ENCODE measurements at regions not wholly inside any gene's neighbourhood (a gene's known extent, or its start where the extent isn't known, plus 50 kb on each side); places are given as distances from the start of the nearest gene placed in this dataset.

DNA sequence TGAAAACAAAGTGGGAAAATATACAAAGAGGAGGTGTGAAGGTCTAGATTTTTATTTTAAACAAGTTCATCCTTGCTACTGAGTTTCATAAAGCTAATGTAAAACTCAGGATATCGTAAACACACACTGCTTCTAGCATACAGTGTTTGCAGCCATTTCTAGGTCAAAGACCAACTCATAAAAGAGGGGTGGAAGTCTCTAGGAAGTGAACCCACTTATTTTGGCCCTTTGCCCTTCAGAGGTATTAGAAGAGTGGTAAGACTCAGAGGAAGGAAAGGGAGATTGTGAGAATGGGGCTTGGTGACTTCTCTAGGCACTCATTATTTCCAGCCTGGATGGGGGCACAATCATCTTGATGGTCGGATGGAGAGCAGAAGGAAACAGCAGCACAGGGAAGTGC lies 91.2 kb downstream of the TNFSF18 start:
- TF ChIP-seq, protein P1, sequence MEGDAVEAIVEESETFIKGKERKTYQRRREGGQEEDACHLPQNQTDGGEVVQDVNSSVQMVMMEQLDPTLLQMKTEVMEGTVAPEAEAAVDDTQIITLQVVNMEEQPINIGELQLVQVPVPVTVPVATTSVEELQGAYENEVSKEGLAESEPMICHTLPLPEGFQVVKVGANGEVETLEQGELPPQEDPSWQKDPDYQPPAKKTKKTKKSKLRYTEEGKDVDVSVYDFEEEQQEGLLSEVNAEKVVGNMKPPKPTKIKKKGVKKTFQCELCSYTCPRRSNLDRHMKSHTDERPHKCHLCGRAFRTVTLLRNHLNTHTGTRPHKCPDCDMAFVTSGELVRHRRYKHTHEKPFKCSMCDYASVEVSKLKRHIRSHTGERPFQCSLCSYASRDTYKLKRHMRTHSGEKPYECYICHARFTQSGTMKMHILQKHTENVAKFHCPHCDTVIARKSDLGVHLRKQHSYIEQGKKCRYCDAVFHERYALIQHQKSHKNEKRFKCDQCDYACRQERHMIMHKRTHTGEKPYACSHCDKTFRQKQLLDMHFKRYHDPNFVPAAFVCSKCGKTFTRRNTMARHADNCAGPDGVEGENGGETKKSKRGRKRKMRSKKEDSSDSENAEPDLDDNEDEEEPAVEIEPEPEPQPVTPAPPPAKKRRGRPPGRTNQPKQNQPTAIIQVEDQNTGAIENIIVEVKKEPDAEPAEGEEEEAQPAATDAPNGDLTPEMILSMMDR (IDR thresholded peaks at IDR 0.05 in 2 of 3, conservative IDR thresholded peaks at IDR 0.05 in 1 of 3; ENCODE audit: borderline replicate concordance in 1 of 3, insufficient read depth in 1 of 3, low read depth in 2 of 3, low read length in 2 of 3) = no peak
- TF ChIP-seq TCF7L2 (IDR thresholded peaks at IDR 0.05; ENCODE audit: borderline replicate concordance, extremely low read depth, insufficient read depth, insufficient read length) (no peak), SIN3A (IDR thresholded peaks at IDR 0.05; ENCODE audit: low read depth) (no peak), YY1 (IDR thresholded peaks at IDR 0.05; ENCODE audit: extremely low read depth, insufficient replicate concordance, low read depth, low read length) (no peak), POLR2A (IDR thresholded peaks at IDR 0.05; ENCODE audit: borderline replicate concordance, extremely low read depth, insufficient read depth, insufficient read length) (no peak)
- TF ChIP-seq, protein P2, sequence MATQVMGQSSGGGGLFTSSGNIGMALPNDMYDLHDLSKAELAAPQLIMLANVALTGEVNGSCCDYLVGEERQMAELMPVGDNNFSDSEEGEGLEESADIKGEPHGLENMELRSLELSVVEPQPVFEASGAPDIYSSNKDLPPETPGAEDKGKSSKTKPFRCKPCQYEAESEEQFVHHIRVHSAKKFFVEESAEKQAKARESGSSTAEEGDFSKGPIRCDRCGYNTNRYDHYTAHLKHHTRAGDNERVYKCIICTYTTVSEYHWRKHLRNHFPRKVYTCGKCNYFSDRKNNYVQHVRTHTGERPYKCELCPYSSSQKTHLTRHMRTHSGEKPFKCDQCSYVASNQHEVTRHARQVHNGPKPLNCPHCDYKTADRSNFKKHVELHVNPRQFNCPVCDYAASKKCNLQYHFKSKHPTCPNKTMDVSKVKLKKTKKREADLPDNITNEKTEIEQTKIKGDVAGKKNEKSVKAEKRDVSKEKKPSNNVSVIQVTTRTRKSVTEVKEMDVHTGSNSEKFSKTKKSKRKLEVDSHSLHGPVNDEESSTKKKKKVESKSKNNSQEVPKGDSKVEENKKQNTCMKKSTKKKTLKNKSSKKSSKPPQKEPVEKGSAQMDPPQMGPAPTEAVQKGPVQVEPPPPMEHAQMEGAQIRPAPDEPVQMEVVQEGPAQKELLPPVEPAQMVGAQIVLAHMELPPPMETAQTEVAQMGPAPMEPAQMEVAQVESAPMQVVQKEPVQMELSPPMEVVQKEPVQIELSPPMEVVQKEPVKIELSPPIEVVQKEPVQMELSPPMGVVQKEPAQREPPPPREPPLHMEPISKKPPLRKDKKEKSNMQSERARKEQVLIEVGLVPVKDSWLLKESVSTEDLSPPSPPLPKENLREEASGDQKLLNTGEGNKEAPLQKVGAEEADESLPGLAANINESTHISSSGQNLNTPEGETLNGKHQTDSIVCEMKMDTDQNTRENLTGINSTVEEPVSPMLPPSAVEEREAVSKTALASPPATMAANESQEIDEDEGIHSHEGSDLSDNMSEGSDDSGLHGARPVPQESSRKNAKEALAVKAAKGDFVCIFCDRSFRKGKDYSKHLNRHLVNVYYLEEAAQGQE (IDR thresholded peaks at IDR 0.05; ENCODE audit: low read depth) = no peak
